LNCaP clone FGC (cell line): ENCODE measurements at regions not wholly inside any gene's neighbourhood (a gene's known extent, or its start where the extent isn't known, plus 50 kb on each side); places are given as distances from the start of the nearest gene placed in this dataset.

ENCODE experiments used
- DNase-seq: peaks from one replicate; pipeline ENCODE4 v3.0.0-alpha.2; 2011; ENCODE audit warnings: low read depth
- H3K4me3 ChIP-seq: 2 replicates; pipeline ENCODE4 v1.5.1; 2011; ENCODE audit warnings: mild to moderate bottlenecking, low read depth, low read length, control low read depth
- CTCF ChIP-seq: IDR thresholded peaks from 2 replicates; pipeline ENCODE4 v1.5.1; 2012; ENCODE audit warnings: mild to moderate bottlenecking; ENCODE audit not compliant: control insufficient read depth, insufficient read depth; ENCODE audit errors: extremely low read depth

DNA sequence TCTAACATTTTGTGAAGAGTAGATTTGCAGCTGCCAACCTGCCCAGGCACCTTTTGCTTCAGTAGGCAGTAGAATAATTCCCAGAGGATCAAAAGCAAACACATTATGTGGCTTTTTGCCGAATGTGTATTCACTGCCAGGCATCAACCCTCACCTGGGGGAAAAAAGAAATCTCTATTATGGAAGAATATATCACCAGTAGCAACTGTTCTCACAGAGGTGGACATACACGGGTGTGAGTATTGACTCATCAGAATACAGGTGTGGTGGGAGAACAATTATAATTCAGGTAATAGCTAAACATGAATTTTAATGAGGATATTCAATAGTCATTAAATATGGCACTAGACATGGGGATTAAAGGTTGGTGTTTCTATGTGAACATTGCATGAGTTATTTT lies 910.7 kb downstream of the TFAP2A start:
- H3K4me3 ChIP-seq: no peak overlapping the region
- DNase-seq: no peak
- TF ChIP-seq CTCF: no peak

DNA sequence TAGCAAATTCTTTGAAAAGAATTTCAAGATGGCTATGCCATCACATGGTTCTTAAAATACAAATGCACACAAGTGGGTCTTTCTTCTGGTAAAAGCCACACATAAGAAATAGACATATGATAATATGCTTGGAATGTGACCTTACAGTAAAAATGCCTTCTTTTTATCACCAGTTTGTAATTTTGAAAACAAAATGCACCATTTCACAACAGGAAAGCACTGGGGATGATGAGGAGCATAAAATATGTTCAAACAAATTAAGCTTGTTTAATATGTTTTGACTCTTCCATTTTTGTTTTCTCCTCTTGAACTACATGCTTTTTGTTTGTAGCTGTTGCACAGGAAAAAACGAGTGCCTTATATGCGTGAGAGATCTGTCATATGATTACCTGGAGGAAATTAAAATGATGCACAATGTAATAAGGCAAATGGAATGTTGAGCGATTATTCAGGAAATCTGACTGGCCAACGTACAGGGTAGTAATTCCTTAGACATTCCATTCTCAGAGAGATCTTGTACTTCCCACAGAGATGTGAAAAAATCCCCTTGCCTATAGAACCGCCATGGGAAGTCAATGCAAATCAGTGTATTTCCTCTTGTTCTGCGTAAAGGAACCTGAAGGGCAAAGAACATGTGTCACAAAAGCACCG lies 911.6 kb downstream of the TFAP2A start:
- TF ChIP-seq CTCF: no peak
- H3K4me3 ChIP-seq: no peak overlapping the region
- DNase-seq: no peak

DNA sequence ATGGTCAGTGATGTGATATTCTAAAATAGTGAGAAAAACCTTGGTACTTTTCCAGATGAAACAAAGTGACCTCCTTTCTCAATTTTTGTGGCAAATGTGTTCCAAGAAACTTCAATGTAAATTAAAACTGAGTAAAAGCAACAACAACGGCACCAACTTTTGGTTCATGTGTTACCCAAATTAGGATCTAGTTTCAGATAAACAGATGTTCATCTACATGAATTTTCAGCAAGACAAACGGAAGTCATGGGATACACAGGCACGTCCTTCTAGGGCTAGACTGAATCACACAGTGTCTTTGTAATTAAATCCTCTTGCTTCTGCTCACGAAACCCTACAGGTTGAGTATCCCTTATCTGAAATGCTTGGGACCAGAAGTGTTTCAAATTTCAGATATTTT lies 915.2 kb downstream of the TFAP2A start:
- no peak for TF ChIP-seq CTCF
- no peak overlapping the region for H3K4me3 ChIP-seq
- DNase-seq: no peak

DNA sequence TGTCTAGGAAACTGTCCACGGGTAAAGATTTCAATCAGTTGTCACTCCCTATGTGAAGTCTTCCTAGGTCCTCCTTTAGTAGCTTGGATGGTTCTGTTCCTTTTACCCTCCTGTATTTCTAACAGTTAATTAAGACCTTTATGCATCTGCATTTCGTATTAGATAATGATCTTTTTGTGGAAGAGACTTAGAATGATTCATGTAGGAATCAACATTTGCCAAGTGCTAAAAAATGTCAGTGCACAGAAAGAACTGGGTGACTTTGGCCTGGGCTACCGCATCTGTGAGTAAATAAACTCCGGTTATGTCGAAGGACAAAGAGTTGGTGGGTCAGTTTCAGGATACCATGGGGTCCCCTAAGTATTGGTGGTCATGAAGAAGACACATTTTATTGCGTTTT lies 918.0 kb downstream of the TFAP2A start:
- DNase-seq: no peak
- TF ChIP-seq CTCF: no peak
- H3K4me3 ChIP-seq: no peak overlapping the region

DNA sequence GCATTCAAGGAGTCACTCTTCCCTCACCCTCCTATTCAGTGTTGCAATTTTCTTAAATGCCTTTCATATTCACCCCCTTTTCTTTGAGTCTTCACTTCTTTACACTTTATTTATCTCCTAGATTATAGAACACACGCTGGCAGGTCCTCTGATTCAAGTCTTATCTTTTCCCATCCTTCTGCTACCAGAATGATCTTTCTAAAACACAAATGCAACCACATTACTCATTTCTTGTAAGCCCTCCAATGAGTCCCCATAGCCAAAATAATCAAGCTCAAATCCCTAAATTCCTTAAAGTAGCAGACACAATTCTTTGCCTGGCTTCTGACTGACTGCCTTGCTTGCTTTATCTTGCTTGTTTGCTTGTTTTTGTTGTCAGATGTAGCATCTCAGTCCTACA lies 920.0 kb downstream of the TFAP2A start:
- no peak for DNase-seq
- TF ChIP-seq CTCF: no peak

GRCh38 chr6:9492790-9493189 lies 922.1 kb downstream of the TFAP2A start:
- DNase-seq: no peak
- no peak overlapping the region for H3K4me3 ChIP-seq
- TF ChIP-seq CTCF: no peak

More for the DNA sequence above, 920.0 kb downstream of the TFAP2A start:
- H3K4me3 ChIP-seq: no peak overlapping the region

- no peak overlapping the region for H3K4me3 ChIP-seq
- DNase-seq: no peak
- TF ChIP-seq CTCF: no peak
These were observed 927.7 kb downstream of the TFAP2A start for GRCh38 chr6:9487128-9487527.
